ENCODE measurements at regions not wholly inside any gene's neighbourhood (a gene's known extent, or its start where the extent isn't known, plus 50 kb on each side); places are given as distances from the start of the nearest gene placed in this dataset.

DNA sequence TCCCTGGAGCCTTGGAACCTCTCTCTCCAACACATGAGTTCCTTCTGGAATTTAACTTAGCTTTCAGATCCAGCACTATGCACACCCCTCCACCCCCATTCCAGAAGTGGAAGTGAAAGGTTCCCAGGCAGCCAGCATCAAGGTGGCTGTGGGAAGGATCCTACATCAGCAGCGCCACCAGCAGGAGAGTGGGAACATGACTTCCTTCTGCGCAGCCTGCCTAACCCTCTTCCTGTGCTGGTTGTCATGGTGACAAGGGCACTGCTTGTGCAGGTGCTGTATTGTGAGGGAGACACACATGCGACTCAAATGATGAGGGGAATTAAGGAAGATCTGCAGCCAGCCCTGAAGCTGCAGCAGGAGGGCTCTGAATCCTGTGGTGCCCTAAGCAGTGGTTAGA, 904.5 kb upstream of the API5 start:
- H3K4me2 ChIP-seq (ENCODE audit: insufficient read depth, low read length) = no peak overlapping the region
- H3K9me1 ChIP-seq (replicated peaks; ENCODE audit: control insufficient read depth, extremely low read depth, insufficient read depth, low read length) = no peaks in the 10 kb centered on the region
- FAIRE-seq (no peak), DNase-seq (ENCODE audit: low read depth, low spot score) (peak; percentile 13)
- H3K4me1 ChIP-seq (ENCODE audit: control insufficient read depth, extremely low read depth, insufficient read depth, low read length) = no peaks in the 10 kb centered on the region
- BruUV-seq (replicated peaks) = no TSS peak
- dilution Hi-C loops (cut with MboI; ENCODE audit: extremely low pct_ligation_motif_present, low sequenced_read_pairs) (no loop called here), intact Hi-C loops (cut with micrococcal nuclease) (loop anchor here (10.0 kb wide), 1 partner anchor 913 kb away; no protein-coding TSS in a partner anchor)
- ChIA-PET CTCF (no interaction called here), POLR2A (no interaction called here)
- no peak overlapping the region for H3K9ac ChIP-seq (replicated peaks; ENCODE audit: extremely low read depth, insufficient read depth, low read length)
- no peak overlapping the region for H2AFZ ChIP-seq (ENCODE audit: low read depth, low read length)
- H3K36me3 ChIP-seq (ENCODE audit: control insufficient read depth in 2 of 2, extremely low read depth in 1 of 2, insufficient read depth in 2 of 2, low read length in 2 of 2) = no peaks in the 10 kb centered on the region
- H3K4me3 ChIP-seq (replicated peaks in 1 of 3; ENCODE audit: insufficient read depth in 1 of 3, low read depth in 1 of 3, low read length in 3 of 3) = no peak overlapping the region
- H3K27me3 ChIP-seq (ENCODE audit: control insufficient read depth in 2 of 2, insufficient read depth in 2 of 2, low read length in 2 of 2) = no peaks in the 10 kb centered on the region
- no peak overlapping the region for H3K27ac ChIP-seq (ENCODE audit: insufficient read depth, low read depth, low read length)
- no peaks in the 10 kb centered on the region for H3K9me3 ChIP-seq (replicated peaks; ENCODE audit: control insufficient read depth, insufficient read depth, low read length)
- no peaks in the 10 kb centered on the region for H4K20me1 ChIP-seq (replicated peaks; ENCODE audit: control insufficient read depth, extremely low read depth, insufficient read depth, low read length)
- TF ChIP-seq JUN (IDR thresholded peaks at IDR 0.05; ENCODE audit: borderline replicate concordance, insufficient read depth, insufficient read length, low read depth) (no peak), CTCF (IDR thresholded peaks at IDR 0.05; ENCODE audit: extremely low read depth in 1 of 2, insufficient read depth in 1 of 2, low read depth in 1 of 2, low read length in 2 of 2) (peak in 1 of 2 donors; percentile 43)
- no peaks in the 10 kb centered on the region for H3K79me2 ChIP-seq (ENCODE audit: control insufficient read depth, insufficient read depth, low read length)

DNA sequence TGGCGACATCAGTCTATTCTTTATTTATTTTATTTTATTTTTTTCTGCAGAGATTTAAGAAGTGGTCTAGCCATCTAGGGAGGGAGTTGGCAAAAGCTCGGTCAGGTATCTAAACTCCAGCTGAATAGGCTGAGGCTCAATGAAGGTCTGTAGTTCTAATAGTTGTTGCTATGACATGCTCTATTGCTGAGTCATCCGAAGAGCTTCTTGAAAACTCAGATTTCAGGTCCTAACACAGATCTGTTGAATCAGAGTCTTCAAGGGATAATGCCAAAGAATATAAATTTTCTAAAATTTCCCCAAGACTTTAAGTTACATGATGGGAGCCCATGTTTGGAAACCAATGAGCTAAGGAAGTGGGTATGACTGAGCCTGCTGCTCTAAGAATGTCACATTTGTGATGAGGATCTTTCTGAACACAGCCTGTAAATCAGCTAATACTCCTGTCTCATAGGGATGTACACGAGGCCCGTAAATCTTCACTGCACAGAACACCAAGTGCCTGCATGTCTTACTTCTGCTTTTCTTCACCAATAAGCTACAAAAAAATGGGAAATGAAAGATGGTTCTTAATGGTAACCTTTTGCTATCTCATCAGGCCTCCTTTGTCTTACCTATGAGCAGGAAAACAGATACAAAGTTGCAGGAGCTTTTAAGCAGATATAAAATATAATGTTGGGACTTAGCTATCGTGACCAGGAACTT, 901.4 kb upstream of the API5 start:
- intact Hi-C loops (cut with micrococcal nuclease) (no loop called here), dilution Hi-C loops (cut with MboI; ENCODE audit: extremely low pct_ligation_motif_present, low sequenced_read_pairs) (no loop called here)
- Histone ChIP-seq H3K27ac (ENCODE audit: insufficient read depth, low read depth, low read length) (no peak overlapping the region), H3K9me3 (replicated peaks; ENCODE audit: control insufficient read depth, insufficient read depth, low read length) (no peaks in the 10 kb centered on the region), H3K27me3 (ENCODE audit: control insufficient read depth in 2 of 2, insufficient read depth in 2 of 2, low read length in 2 of 2) (no peaks in the 10 kb centered on the region), H2AFZ (ENCODE audit: low read depth, low read length) (no peak overlapping the region), H3K79me2 (ENCODE audit: control insufficient read depth, insufficient read depth, low read length) (no peaks in the 10 kb centered on the region), H3K9ac (replicated peaks; ENCODE audit: extremely low read depth, insufficient read depth, low read length) (no peak overlapping the region), H3K9me1 (replicated peaks; ENCODE audit: control insufficient read depth, extremely low read depth, insufficient read depth, low read length) (no peaks in the 10 kb centered on the region), H4K20me1 (replicated peaks; ENCODE audit: control insufficient read depth, extremely low read depth, insufficient read depth, low read length) (no peaks in the 10 kb centered on the region), H3K4me1 (ENCODE audit: control insufficient read depth, extremely low read depth, insufficient read depth, low read length) (no peaks in the 10 kb centered on the region), H3K4me3 (replicated peaks in 1 of 3; ENCODE audit: insufficient read depth in 1 of 3, low read depth in 1 of 3, low read length in 3 of 3) (no peak overlapping the region), H3K36me3 (ENCODE audit: control insufficient read depth in 2 of 2, extremely low read depth in 1 of 2, insufficient read depth in 2 of 2, low read length in 2 of 2) (no peaks in the 10 kb centered on the region), H3K4me2 (ENCODE audit: insufficient read depth, low read length) (no peak overlapping the region)
- TF ChIP-seq EZH2 (IDR thresholded peaks at IDR 0.05; ENCODE audit: borderline replicate concordance, low read depth, low read length, severe bottlenecking) = no peak
- TF ChIP-seq POLR2A (IDR thresholded peaks at IDR 0.05; ENCODE audit: low read depth, low read length) = no peak
- TF ChIP-seq POLR2AphosphoS5 (IDR thresholded peaks at IDR 0.05; ENCODE audit: insufficient read depth, low read depth, low read length) = no peak
- no peak for TF ChIP-seq CTCF (IDR thresholded peaks at IDR 0.05; ENCODE audit: extremely low read depth in 1 of 2, insufficient read depth in 1 of 2, low read depth in 1 of 2, low read length in 2 of 2)
- no peak for TF ChIP-seq JUN (IDR thresholded peaks at IDR 0.05; ENCODE audit: borderline replicate concordance, insufficient read depth, insufficient read length, low read depth)
- TF ChIP-seq GATA2 (IDR thresholded peaks at IDR 0.05; ENCODE audit: insufficient read depth, insufficient read length, low read depth, low read length) = no peak
- TF ChIP-seq MYC (IDR thresholded peaks at IDR 0.05; ENCODE audit: low read depth, low read length) = no peak
- TF ChIP-seq, protein P1, sequence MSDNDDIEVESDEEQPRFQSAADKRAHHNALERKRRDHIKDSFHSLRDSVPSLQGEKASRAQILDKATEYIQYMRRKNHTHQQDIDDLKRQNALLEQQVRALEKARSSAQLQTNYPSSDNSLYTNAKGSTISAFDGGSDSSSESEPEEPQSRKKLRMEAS (IDR thresholded peaks at IDR 0.05; ENCODE audit: insufficient read depth, insufficient read length) = no peak
- no peak for TF ChIP-seq FOS (IDR thresholded peaks at IDR 0.05; ENCODE audit: borderline replicate concordance, insufficient read depth, low read length)
- no TSS peak for BruUV-seq (replicated peaks)
- ChIA-PET CTCF (no interaction called here), POLR2A (no interaction called here)
- FAIRE-seq = no peak
- no peak for DNase-seq (ENCODE audit: low read depth, low spot score)

Data from endothelial cell of umbilical vein (primary cell).